GM19467 (cell line): ENCODE measurements at regions not wholly inside any gene's neighbourhood (a gene's known extent, or its start where the extent isn't known, plus 50 kb on each side); places are given as distances from the start of the nearest gene placed in this dataset.
"Not testable (repeated sequence)": the region's sequence is repeated elsewhere in the genome, so short reads cannot be mapped to it uniquely, and the experiment has no call there.

Experiments
- ATAC-seq: cut with Tn5 transposase; IDR thresholded peaks from one replicate; pipeline ENCODE4 v1.9.1; 2021; ENCODE audit warnings: mild to moderate bottlenecking, moderate library complexity; ENCODE audit not compliant: unreplicated experiment

- no peak for ATAC-seq
Observed at GRCh38 chr9:29422438-29422837, 1849.2 kb upstream of the C9orf72 start.

DNA sequence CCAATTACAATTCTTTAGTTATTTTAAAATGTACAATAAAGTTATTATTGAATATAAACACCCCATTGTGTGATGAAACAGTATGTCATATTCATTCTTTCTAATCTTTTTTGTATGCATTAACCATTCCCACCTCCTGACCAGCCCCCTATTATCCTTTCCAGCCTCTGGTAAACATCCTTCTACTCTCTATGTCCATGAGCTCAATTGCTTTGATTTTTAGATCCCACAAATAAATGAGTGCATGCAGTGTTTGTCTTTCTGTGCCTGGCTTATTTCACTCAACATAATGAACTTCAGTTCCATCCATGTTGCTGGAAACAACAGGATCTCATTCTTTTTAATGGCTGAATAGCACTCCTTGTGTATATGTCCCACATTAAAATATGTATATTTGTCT, 1858.9 kb upstream of the C9orf72 start:
- no peak for ATAC-seq

DNA sequence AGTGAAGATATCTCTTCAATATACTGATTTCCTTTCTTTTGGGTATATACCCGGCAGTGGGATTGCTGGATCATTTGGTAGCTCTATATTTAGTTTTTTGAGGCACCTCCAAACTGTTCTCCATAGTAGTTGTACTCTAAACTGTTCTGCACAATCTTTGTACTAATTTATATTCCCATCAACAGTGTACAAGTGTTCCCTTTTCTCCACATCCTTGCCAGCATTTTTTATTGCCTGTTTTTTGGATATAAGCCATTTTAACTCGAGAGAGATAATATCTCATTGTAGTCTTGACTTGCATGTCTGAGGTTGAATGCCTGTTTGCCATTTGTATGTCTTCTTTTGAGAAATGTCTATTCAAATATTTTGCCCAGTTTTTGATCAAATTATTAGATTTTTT, 1859.4 kb upstream of the C9orf72 start:
- ATAC-seq, result not testable (repeated sequence)

GRCh38 chr9:29435368-29435767, 1862.1 kb upstream of the C9orf72 start:
- no peak for ATAC-seq

DNA sequence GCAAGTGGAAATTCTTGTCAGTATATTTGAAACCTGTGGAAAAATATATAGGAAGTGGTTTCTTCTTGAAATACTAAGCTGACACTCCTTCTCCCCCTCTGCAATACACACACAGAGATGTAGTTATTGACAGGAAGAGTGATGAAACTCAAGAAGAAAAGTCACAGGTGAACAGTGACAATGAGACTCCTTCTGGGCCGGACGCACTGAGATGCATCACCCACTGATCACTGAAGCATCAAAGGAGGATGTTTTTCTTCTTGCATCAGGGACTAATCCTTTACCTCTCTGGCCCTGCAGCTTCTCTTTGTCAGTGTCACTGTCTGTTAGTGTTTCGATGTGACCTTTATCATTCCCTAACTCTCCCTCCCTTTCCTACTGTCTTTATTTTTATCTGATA, 1864.2 kb upstream of the C9orf72 start:
- no peak for ATAC-seq

GRCh38 chr9:29439961-29440360, 1866.7 kb upstream of the C9orf72 start:
- ATAC-seq, result no peak

- ATAC-seq, result no peak
Observed at GRCh38 chr9:29440449-29440848, 1867.2 kb upstream of the C9orf72 start.

DNA sequence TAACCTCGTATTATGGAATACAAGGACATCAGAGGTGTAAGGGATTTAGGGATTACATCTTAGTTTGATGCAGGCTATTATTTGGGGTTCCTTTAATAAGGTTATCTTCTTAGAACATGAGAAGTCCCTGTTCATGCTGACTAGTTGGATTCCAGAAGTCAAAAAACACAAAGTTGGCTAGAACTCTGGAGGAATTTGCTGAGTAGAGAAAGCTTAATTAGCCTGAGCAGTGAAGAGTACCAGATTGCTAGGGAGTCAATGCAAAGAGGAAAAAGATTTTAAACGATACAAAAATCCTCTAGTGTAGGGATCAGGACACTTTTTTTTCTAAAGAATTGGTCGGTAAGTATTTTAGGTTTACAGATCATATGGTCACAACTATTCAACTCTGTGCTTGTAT, 1872.5 kb upstream of the C9orf72 start:
- ATAC-seq, result no peak

DNA sequence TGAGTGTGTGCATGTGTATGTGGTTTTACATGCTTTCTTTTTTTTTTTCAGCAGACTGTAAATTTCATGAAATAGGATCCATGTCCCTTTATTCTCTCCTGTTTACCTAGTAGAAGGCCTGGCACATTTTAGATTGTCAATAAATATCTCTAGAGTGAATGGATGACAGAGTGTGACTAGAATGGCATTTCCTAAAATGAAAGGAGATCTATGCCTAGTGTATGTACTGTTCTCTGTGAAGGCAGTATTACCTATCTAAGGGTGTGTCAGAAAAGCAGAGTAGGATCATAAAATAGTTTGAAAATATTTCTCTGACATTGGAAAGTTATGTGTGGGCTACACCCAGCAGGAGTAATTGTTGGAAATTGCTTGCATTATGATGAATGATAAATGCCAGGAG, 1876.0 kb upstream of the C9orf72 start:
- no peak for ATAC-seq

- ATAC-seq, result not testable (repeated sequence)
Observed at GRCh38 chr9:29450343-29450875, 1877.1 kb upstream of the C9orf72 start.

GRCh38 chr9:29456940-29457339, 1883.7 kb upstream of the C9orf72 start:
- ATAC-seq, result no peak

GRCh38 chr9:29475471-29475870, 1902.2 kb upstream of the C9orf72 start:
- no peak for ATAC-seq

DNA sequence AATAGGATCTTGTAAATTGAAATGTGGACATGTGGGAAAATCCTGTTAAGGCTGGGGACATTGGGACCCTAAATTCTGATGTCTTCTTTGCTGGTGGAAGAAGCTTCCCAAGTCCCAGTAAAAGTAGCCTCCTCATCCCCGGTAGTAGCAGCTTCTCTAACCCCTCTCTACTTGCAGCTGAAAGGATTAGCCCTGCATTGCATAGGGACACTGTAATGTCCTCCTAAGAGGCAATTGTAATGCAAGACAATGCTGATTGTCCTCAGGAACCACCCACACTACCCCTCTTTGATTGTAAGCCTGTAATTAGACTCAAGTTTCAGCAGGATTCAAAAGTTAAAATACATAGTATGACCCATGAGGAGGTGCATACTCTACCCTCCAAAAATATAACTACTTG, 1938.4 kb upstream of the C9orf72 start:
- no peak for ATAC-seq

DNA sequence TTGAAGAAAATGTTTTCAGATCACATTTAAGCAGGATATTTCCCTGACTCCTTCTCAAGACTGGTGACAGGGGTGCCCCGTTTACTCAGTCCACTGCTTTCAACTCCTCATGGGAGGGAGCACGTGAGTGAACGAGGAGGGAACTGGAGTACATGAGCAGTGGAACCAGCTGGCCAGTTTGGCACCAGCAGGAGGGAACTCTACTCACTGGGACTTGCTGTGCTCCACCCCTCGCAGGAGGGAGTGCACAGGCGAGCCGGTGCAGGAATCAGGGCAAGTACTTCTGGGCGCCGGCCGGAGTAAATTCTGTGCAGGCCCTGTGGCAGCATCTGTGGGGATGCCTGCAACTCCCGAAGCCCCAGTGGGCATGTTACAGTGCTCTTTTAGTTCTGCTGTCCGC, 1941.1 kb upstream of the C9orf72 start:
- ATAC-seq, result no peak

GRCh38 chr9:29514862-29515261, 1941.6 kb upstream of the C9orf72 start:
- no peak for ATAC-seq

DNA sequence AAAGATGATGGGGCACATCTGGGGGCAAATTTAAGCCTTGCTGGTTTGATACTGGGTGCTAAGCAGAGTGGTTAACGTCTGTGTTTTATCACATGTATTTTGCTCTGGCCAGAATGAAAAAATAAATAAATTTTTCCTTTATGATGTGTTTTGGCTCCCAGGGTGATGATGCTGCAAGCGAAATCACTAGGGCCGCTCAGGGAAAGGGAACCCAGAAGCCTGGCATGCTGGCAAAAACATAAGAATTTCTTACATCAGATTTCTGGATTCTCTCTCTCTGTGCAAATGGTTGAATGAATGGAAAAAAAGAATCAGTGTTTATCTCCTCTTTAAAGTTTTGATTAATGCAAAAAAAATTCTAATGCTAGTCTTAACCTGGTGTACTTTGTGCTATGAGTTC, 1975.2 kb upstream of the C9orf72 start:
- ATAC-seq, result no peak

DNA sequence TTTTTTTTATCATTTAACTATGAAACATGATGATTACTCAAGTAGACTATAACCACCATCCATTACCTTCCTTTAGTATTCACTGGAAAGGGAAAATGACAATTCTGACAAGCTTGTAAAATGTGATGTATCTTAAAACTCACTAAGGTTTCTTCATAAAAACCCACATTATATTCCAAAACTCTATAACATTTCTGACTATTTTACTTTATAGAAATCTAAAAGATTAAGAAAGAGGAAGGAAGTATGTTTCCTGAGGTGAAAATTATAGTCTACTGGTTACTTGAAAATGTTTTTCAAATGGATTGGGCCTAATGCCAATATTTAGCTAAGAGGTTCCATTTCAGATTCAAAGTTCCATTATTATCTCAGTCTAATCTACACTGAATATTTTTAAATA, 1982.2 kb upstream of the C9orf72 start:
- ATAC-seq, result no peak

- no peak for ATAC-seq
Observed at GRCh38 chr9:29556317-29556716, 1983.0 kb upstream of the C9orf72 start.

- ATAC-seq, result no peak
Observed at GRCh38 chr9:29556746-29557145, 1983.5 kb upstream of the C9orf72 start.

DNA sequence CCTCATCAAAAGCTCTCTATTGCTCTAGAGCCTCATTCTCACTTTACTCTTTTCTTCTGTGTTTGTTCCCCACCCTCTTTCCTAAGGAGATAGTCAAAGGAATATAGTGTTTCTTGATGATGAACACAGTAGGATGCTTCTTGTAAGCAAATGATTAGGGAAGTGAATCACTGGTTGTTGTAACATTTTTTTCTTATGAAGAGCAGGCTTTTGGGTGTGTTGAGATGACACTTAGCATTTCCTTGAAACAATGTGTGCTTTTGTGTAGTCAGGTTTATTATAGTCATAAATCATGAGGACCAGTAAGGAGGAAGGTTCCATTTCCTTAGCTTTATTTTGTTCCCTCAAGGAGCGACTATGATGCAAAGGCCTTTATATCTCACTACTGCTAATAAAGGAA, 1991.3 kb upstream of the C9orf72 start:
- ATAC-seq, result no peak

GRCh38 chr9:29575219-29575618, 2001.9 kb upstream of the C9orf72 start:
- ATAC-seq, result no peak

GRCh38 chr9:29588361-29588760, 2015.1 kb upstream of the C9orf72 start:
- no peak for ATAC-seq

GRCh38 chr9:29609282-29609681, 2036.0 kb upstream of the C9orf72 start:
- no peak for ATAC-seq

DNA sequence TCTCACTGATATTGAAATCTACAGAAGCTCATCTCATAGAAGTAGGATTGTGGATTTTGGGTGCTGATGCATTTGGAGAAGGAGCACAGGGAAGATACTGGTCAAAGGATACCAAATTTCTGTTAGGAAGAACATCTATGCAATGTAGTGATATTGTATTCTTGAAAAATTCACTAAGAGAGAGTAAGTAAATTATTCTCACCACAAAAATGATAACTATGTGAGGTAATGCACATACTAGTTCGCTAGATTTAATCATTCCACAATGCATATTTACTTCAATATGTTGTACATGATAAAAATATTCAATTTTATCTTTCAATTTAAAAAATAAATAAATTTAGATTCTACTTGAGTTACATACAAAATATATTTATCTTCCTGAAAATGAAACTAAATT, 2040.5 kb upstream of the C9orf72 start:
- ATAC-seq, result no peak
